Naive B cell (primary cell): ENCODE measurements at regions not wholly inside any gene's neighbourhood (a gene's known extent, or its start where the extent isn't known, plus 50 kb on each side); places are given as distances from the start of the nearest gene placed in this dataset.
"Not testable (repeated sequence)": the region's sequence is repeated elsewhere in the genome, so short reads cannot be mapped to it uniquely, and the experiment has no call there.

Source experiments
- ATAC-seq, 2 donors: fragments of 150-1000 bp; cut with Tn5 transposase; 2 replicates each; pipeline ENCODE4 v1.10.0; 2021; ENCODE audit warnings: low read depth in 2 of 2, mild to moderate bottlenecking in 2 of 2, moderate library complexity in 2 of 2
- DNase-seq: peaks from one replicate; pipeline ENCODE4 v3.0.0; 2022
- H3K27ac Mint-ChIP-seq, 6 donors: one replicate each; pipeline ENCODE4 v1.8.0; 2020 to 2022; ENCODE audit warnings: mild to moderate bottlenecking in 6 of 6, mixed read lengths in 6 of 6, moderate library complexity in 5 of 6, inconsistent platforms in 2 of 6
- H3K27me3 Mint-ChIP-seq, 3 donors: one replicate each; pipeline ENCODE4 v1.8.0; 2021 to 2022; ENCODE audit warnings: mixed read lengths in 3 of 3, mild to moderate bottlenecking in 1 of 3
- H3K36me3 Mint-ChIP-seq, 2 donors: one replicate each; pipeline ENCODE4 v1.8.0; 2020 to 2022; ENCODE audit warnings: mixed read lengths in 2 of 2, inconsistent platforms in 1 of 2, mild to moderate bottlenecking in 1 of 2
- H3K4me1 Mint-ChIP-seq, 3 donors: one replicate each; pipeline ENCODE4 v1.8.0; 2020 to 2022; ENCODE audit warnings: mixed read lengths in 3 of 3, inconsistent platforms in 1 of 3, mild to moderate bottlenecking in 1 of 3, moderate library complexity in 1 of 3
- H3K4me3 Mint-ChIP-seq, 8 donors: one replicate each; pipeline ENCODE4 v1.8.0; 2020 to 2022; ENCODE audit warnings: mild to moderate bottlenecking in 8 of 8, mixed read lengths in 8 of 8, moderate library complexity in 8 of 8, inconsistent platforms in 2 of 8
- H3K9me3 Mint-ChIP-seq, 7 donors: one replicate each; pipeline ENCODE4 v1.8.0; 2020 to 2022; ENCODE audit warnings: mixed read lengths in 7 of 7, mild to moderate bottlenecking in 5 of 7, inconsistent platforms in 2 of 7, moderate library complexity in 1 of 7

- not testable (repeated sequence) for H3K4me1 Mint-ChIP-seq, H3K9me3 Mint-ChIP-seq, H3K36me3 Mint-ChIP-seq, DNase-seq, ATAC-seq, H3K27ac Mint-ChIP-seq, H3K4me3 Mint-ChIP-seq, H3K27me3 Mint-ChIP-seq
Observed at GRCh38 chr13:18663222-18663621, 518.4 kb downstream of the TUBA3C start.

- not testable (repeated sequence) for H3K4me3 Mint-ChIP-seq, H3K4me1 Mint-ChIP-seq, ATAC-seq, H3K36me3 Mint-ChIP-seq, DNase-seq, H3K27me3 Mint-ChIP-seq, H3K9me3 Mint-ChIP-seq, H3K27ac Mint-ChIP-seq
Observed at GRCh38 chr13:18643644-18644172, 537.9 kb downstream of the TUBA3C start.

GRCh38 chr13:18628928-18629327 is 552.7 kb downstream of the TUBA3C start:
- peaks cover 4 to 16% (median 11%) of the 10 kb centered on the region in 7 donors for H3K9me3 Mint-ChIP-seq
- H3K4me1 Mint-ChIP-seq, DNase-seq, H3K36me3 Mint-ChIP-seq, H3K27ac Mint-ChIP-seq, ATAC-seq, H3K4me3 Mint-ChIP-seq, H3K27me3 Mint-ChIP-seq: not testable (repeated sequence)

GRCh38 chr13:18628428-18628827 is 553.2 kb downstream of the TUBA3C start:
- no peak for DNase-seq
- no peaks in the 10 kb centered on the region for H3K4me1 Mint-ChIP-seq
- no peak overlapping the region for H3K4me3 Mint-ChIP-seq
- H3K27ac Mint-ChIP-seq = no peak overlapping the region
- peaks cover 4 to 11% (median 6%) of the 10 kb centered on the region in 7 donors for H3K9me3 Mint-ChIP-seq
- peaks cover 0 to 5% of the 10 kb centered on the region in 2 donors for H3K36me3 Mint-ChIP-seq
- ATAC-seq = no peak
- H3K27me3 Mint-ChIP-seq = no peaks in the 10 kb centered on the region

- not testable (repeated sequence) for H3K27ac Mint-ChIP-seq, H3K4me1 Mint-ChIP-seq, ATAC-seq, H3K36me3 Mint-ChIP-seq, H3K4me3 Mint-ChIP-seq, DNase-seq, H3K9me3 Mint-ChIP-seq, H3K27me3 Mint-ChIP-seq
Observed at GRCh38 chr13:18624061-18624460, 557.6 kb downstream of the TUBA3C start.

GRCh38 chr13:18618442-18618841 is 563.2 kb downstream of the TUBA3C start:
- H3K27me3 Mint-ChIP-seq, H3K9me3 Mint-ChIP-seq, ATAC-seq, H3K36me3 Mint-ChIP-seq, H3K4me3 Mint-ChIP-seq, H3K4me1 Mint-ChIP-seq, DNase-seq, H3K27ac Mint-ChIP-seq: not testable (repeated sequence)

GRCh38 chr13:18610476-18610875 is 571.1 kb downstream of the TUBA3C start:
- H3K27ac Mint-ChIP-seq, ATAC-seq, H3K27me3 Mint-ChIP-seq, H3K4me1 Mint-ChIP-seq, H3K36me3 Mint-ChIP-seq, H3K9me3 Mint-ChIP-seq, DNase-seq, H3K4me3 Mint-ChIP-seq: not testable (repeated sequence)

GRCh38 chr13:18609371-18609770 is 572.3 kb downstream of the TUBA3C start:
- H3K27me3 Mint-ChIP-seq, ATAC-seq, H3K4me3 Mint-ChIP-seq, H3K36me3 Mint-ChIP-seq, H3K9me3 Mint-ChIP-seq, DNase-seq, H3K27ac Mint-ChIP-seq, H3K4me1 Mint-ChIP-seq: not testable (repeated sequence)

GRCh38 chr13:18608851-18609250 is 572.8 kb downstream of the TUBA3C start:
- not testable (repeated sequence) for H3K36me3 Mint-ChIP-seq, H3K4me3 Mint-ChIP-seq, H3K9me3 Mint-ChIP-seq, DNase-seq, H3K4me1 Mint-ChIP-seq, H3K27ac Mint-ChIP-seq, ATAC-seq, H3K27me3 Mint-ChIP-seq

- not testable (repeated sequence) for H3K9me3 Mint-ChIP-seq, H3K27ac Mint-ChIP-seq, ATAC-seq, H3K4me3 Mint-ChIP-seq, H3K36me3 Mint-ChIP-seq, H3K4me1 Mint-ChIP-seq, DNase-seq, H3K27me3 Mint-ChIP-seq
Observed at GRCh38 chr13:18600366-18600765, 581.3 kb downstream of the TUBA3C start.

- H3K27ac Mint-ChIP-seq, H3K9me3 Mint-ChIP-seq, H3K27me3 Mint-ChIP-seq, ATAC-seq, H3K4me1 Mint-ChIP-seq, H3K36me3 Mint-ChIP-seq, H3K4me3 Mint-ChIP-seq: not testable (repeated sequence)
- DNase-seq = peak; percentile 3
Observed at GRCh38 chr13:18599791-18600211, 581.8 kb downstream of the TUBA3C start.

GRCh38 chr13:18598543-18598942 is 583.1 kb downstream of the TUBA3C start:
- H3K36me3 Mint-ChIP-seq, H3K4me1 Mint-ChIP-seq, DNase-seq, ATAC-seq, H3K27me3 Mint-ChIP-seq, H3K4me3 Mint-ChIP-seq, H3K27ac Mint-ChIP-seq: not testable (repeated sequence)
- peaks cover 0 to 17% (median 7%) of the 10 kb centered on the region in 7 donors for H3K9me3 Mint-ChIP-seq

- not testable (repeated sequence) for DNase-seq, H3K4me1 Mint-ChIP-seq, ATAC-seq, H3K4me3 Mint-ChIP-seq, H3K27me3 Mint-ChIP-seq, H3K27ac Mint-ChIP-seq, H3K36me3 Mint-ChIP-seq
- peaks cover 0 to 17% (median 7%) of the 10 kb centered on the region in 7 donors for H3K9me3 Mint-ChIP-seq
Observed at GRCh38 chr13:18597940-18598339, 583.7 kb downstream of the TUBA3C start.

GRCh38 chr13:18577103-18577502 is 604.5 kb downstream of the TUBA3C start:
- not testable (repeated sequence) for H3K36me3 Mint-ChIP-seq, ATAC-seq, H3K9me3 Mint-ChIP-seq, DNase-seq, H3K4me3 Mint-ChIP-seq, H3K27me3 Mint-ChIP-seq, H3K4me1 Mint-ChIP-seq, H3K27ac Mint-ChIP-seq

GRCh38 chr13:18567890-18568289 is 613.7 kb downstream of the TUBA3C start:
- not testable (repeated sequence) for H3K4me3 Mint-ChIP-seq, H3K36me3 Mint-ChIP-seq, H3K4me1 Mint-ChIP-seq, DNase-seq, H3K27me3 Mint-ChIP-seq, H3K27ac Mint-ChIP-seq, H3K9me3 Mint-ChIP-seq, ATAC-seq
